ENCODE measurements at regions not wholly inside any gene's neighbourhood (a gene's known extent, or its start where the extent isn't known, plus 50 kb on each side); places are given as distances from the start of the nearest gene placed in this dataset.
"Not testable (repeated sequence)": the region's sequence is repeated elsewhere in the genome, so short reads cannot be mapped to it uniquely, and the experiment has no call there.

DNA sequence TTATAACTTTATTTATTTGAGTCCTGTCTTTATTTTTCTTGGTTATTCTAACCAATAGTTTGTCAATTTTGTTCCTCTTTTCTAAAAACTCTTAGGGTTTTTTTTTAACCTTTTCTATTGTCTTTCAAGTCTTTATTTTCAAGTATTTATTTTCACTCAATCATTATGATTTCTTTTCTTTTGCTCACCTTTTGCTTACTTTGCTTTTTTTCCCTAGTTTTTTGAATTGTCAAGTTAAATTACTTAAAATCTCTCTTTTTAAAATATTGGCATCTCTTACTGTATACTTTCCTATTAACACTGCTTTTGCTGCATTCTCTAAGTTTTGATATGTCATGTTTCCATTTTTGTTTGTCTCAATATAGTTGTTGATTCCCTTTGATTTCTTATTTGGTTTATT lies 396.8 kb upstream of the CCDC179 start:
- no peak for DNase-seq (ENCODE audit: low spot score)

DNA sequence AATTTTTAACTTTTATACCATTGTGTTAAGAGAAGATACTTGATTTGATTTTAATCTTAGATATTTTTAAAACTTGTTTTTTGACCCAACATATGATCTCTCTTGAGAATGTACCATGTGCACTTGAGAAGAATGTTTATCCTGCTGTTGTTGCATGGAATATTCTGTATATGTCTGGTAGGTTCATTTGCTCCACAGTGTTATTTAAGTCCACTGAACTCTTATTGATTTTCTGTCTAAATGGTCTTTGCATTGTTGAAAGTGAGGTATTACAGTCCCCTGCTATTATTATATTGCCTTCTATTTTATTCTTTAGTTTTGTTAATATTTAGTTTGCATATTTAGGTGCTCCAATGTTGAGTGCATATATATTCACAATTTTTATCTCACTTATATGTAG lies 397.3 kb upstream of the CCDC179 start:
- no peak for DNase-seq (ENCODE audit: low spot score)

DNA sequence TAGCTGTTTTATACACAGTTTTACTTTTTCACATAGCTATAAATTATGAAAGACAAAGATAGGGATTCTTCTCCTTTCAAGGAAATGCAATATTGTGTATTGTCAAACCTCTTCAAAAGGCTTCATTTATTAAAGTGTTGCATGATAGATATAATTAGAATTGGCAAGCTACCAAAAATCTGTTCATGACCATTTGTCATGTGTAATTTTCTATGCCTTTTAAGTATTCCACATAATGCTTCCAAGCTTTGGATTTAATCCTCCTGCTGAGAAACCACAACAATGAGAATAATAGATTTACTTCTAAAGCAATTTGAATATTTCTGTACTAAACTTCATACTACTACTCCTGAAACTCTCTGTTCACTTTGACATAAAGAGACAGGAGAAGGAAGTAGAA lies 403.2 kb upstream of the CCDC179 start:
- DNase-seq (ENCODE audit: low spot score) = no peak

DNA sequence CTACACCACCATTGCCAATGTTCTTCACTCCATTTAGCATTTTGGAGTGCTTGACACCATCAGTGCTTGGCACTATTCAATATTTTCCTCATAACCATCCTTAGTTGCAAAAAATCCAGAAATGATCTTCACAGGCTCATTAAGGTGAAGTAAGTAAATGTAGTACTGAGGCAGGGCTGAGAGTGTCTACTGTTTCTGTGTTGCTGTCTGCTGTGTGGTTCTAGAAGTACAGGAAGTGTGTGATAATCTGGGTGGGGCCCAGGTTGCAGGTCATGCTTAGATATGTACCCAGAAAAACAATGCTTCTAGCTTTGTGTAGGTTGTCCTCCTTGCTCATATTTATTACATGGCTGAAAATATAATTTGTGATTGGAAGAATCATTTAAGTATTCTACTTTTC lies 411.8 kb upstream of the CCDC179 start:
- no peak for DNase-seq (ENCODE audit: low spot score)

DNA sequence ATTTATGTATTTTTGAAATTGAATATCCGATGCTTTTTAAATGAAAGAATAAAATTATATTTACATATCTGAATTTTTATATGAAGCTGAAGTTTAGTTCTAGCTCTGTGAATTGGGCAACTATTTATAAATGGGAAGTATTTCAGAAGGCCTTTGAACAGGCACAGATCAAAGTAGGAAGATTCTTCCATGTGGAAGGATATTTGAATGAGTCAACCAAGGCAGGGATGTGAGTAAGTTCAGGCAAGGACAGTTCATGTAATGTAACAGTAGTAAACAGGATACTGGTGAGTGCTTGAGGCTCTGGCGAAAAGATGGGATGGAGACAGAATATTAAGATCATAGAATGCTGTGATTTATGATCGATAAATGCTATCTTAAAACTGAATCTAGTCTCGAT lies 417.8 kb upstream of the CCDC179 start:
- no peak for DNase-seq (ENCODE audit: low spot score)

DNA sequence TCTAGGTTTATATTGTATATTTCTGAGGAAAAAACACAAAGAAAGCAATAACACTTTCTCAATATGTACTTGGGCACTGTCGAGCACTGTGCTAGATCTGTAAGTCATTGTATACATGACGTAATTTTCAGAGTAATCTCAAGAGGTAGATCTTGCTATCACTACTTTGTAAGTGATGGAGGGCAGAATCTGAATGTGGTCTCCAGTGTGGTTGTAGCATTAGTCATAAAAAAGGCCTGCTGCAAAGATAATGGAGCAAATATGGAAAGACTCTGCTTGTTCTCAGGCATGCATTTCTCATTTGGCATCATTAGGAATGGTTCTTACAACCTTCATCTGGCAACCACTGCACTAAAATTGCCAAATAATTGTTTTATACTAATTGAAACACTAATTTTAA lies 419.8 kb upstream of the CCDC179 start:
- no peak for DNase-seq (ENCODE audit: low spot score)

DNA sequence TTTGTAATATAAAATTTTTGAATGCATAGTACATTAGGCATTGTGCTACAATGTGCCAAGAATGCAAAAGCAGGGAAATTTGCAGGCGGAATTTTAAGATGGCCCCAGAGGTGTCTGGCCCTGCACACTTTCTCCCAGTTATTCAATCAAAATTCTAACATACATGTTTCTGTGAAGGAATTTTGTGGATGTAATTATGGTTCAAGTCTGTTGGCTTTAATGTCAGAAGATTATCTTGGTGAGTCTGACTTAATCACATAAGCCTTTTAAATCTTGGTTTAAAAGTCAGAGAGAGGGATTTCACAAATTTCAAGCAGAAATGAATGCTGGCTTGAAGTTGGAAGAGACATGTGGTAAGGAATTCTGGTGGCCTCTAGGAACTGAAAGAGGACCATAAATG lies 423.4 kb upstream of the CCDC179 start:
- DNase-seq (ENCODE audit: low spot score) = no peak

DNA sequence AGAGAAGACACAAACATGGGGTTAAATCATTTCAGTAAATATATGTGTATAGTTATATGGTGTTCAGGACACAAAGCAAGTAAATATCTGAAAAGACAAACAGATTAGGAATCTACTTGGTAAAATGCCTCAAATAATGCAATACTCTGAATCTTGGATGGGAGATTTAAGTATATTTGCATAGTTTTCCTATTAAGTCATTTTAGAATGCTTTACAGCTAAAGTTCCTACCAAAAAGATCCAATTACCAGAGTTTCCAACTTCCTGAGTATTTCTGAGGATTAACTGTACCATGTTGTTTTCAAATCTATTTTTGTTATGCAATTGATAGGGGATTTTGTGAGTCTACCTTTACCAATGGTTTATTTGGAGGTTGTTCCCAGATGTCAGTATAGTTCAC lies 424.4 kb upstream of the CCDC179 start:
- DNase-seq (ENCODE audit: low spot score) = no peak

DNA sequence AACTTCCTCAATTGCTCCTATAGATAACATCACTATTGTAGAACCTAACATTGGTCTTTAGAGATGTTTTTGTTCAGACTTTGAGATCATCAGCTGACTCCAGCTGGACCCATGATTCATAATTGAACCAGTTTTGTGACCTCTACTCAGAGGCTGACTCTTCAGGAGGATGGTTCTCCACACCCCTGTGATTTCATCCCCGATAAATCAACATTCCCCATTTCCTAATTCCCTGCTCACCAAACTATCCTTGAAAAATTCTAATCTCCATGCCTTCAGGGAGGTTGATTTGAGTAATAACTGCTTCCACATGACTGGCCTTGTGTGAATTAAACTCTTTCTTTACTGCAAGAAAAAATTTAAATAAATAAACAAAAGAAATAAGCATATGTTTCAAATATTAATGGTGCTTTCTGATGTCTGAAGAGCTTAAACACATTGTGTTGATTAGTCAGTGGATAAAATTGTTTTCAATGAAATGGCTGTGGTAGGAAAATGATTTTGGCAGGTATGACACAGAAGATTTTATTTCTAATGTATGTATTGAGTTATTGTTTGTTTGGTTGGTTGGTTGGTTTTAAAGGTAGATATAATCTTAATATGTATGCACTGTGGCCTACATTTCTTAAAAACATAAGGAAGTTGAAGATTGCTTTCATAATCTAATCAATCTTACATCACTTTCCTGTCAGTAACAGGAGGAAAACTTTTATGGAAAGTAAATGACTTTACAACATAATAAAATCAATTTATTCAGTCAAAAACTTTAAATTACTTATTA lies 427.9 kb upstream of the CCDC179 start:
- no peak for DNase-seq (ENCODE audit: low spot score)

DNA sequence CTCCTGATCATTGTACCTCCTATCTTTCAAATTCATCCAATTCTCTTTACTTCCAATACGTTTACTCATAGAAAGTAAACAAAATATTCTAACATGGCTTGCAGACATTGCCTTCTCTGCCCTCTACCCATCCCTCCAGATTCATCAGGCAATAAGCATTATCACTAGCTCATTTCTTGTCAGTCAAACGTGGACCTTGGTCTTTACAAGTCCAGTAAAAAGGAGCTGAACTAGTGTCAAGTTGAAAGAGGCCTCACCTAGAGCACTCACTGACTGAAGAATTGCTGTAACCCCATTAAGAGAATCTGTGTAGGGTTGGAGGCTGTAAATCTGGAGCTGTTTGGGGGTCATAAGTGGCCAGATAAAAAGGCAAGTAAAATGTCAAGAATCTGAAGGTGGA lies 435.0 kb upstream of the CCDC179 start:
- no peak for DNase-seq (ENCODE audit: low spot score)

DNA sequence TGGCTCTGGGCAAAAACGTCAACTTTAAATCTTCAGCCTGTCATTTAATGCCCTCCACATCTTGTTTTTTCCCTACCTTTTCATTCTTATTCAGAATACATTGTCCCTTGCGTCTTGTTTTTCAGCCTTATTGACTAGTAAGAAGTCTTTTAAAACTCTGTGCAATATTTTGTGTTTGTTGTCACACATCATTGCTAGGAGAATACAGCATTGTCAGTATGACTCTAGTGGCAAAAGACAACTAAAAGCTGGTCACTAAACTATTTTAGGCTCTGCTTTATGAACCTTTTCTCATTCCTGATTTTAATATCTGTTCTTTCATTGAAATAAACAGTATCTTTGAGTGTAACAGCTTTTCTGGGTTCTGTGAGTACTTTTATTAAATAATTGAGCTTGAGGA lies 447.8 kb upstream of the CCDC179 start:
- no peak for DNase-seq (ENCODE audit: low spot score)

DNA sequence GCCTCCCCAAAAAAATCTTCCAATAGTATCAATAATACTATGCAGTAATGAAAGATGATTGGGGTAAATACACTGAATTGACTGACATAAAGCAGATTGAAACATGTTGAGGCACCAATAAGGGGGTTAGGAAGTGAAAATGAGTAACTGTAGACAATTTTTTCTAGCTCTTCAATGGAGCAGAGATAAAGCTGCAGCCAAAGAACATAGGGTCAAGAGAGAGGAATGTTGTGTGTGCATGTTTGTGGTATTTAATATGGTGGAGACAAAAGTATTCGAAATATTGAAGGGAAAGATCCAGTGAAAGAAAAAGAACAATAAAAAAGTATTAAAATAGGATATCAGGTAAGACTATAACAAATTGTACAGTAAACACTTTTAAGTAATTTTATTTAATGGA lies 450.0 kb upstream of the CCDC179 start:
- no peak for DNase-seq (ENCODE audit: low spot score)

DNA sequence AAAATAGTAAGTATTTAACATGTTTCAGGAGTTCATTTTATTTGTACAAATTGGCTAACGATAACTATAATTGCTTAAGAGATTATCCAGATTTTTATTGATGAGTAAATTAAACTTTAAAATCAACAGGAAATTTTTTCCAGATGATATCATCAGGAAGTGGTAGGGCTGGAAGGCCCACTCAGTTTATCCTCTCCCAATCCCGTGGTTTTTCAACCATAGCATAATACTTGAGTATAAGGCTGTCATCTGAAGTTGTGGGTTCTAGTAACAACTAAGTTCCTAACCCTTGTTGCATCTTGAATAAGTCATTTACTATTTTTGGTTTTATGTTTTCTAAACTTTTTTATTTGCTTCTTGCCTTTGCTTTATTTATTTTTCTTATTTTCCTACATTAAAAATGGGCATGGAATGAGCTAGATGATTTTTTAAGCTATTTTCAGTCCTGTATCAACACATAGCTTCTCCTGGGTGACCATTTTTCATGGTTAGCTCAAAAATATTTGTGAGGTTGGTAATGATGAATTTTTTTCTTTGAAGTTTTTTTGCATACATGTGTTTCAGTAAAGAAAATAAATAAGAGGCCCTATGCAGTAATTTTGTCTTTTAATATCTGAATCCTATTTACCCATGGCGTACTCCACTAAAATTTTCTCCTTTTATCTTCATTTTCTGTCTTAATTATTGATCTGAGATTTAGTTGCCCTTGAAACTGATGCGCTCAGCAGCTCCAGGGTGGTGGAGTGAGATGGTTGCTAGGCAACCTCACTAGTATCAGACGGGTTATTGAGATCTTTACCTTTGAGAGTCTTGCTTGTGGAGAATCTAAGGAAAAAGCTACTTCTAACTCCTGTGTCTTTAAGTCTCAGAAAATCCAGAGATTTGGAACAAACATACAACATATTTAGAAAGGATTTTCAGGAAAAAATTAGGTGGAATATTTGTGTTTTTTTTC lies 452.0 kb upstream of the CCDC179 start:
- DNase-seq (ENCODE audit: low spot score) = no peak

DNA sequence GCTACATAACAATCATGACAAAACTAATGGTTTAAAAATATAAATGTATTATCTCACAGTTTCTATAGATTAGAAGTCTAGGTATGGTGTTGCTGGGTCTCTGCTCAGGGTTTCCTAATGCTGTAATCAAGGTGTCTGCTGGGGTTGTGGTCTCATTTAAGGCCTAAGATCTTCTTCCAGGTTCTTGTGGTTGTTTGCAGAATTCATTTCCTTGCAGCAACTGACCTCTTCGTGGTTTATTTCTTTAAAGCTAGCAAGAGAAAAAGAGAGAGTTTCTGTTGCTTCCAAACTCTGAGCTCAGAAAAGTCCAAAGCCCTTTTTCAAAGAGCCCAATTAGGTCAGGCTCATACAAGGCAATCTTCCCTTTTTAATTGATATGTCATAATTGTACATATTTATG lies 452.7 kb upstream of the CCDC179 start:
- no peak for DNase-seq (ENCODE audit: low spot score)

DNA sequence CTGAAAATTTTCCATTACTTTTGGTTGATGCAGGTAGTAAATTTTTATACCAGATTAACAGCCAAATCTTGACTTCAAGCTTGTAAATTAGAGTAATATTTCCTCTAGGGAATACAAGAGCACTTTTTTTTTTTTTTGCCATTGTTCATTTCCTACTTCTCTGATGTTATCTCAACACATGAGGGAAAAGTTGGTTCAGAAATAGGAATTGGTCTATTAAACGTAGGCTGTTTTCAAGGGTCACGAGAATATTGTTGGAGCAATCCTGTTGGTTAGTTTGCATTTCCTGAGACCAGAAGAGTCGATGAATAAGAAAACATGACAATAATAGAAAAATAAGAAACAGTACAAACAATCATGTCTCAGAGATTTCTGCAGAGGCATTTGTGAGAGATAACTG lies 453.9 kb upstream of the CCDC179 start:
- no peak for DNase-seq (ENCODE audit: low spot score)

DNA sequence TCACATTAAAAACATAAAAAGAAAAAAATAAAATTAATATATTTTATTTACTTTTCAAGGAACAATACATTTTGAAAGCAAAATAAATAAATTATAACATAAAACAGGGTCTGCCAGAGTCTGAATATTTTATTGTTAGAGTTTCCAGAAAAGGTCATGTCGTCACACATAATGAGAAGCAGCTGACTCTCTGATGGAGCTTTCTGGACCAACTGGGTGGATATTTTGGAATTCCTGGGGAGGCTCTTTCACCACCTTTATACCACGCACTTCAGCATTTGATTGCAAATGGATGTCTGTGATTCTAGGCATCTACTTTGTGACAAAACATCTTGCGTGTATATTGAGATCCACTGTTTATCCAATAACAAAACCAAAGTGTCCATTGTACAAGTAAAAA lies 455.0 kb upstream of the CCDC179 start:
- no peak for DNase-seq (ENCODE audit: low spot score)

DNA sequence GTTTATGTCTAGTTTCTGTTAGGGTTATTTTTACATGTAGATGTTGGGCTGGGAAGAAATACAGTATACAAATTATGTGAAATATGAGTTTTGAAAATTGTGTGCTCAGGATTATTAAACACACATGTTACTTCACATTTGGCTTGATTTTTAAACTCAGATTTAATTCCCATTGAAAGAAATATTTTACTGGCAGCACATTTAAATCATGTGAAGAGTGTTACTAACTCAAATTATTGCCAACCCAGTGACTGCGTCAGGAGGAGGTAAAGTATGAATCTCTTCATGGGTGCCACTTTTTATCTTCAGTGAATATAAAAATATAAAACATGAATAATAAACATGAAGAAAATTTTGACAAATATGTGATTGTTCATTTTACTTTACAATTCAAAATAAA lies 457.5 kb upstream of the CCDC179 start:
- DNase-seq (ENCODE audit: low spot score) = no peak

DNA sequence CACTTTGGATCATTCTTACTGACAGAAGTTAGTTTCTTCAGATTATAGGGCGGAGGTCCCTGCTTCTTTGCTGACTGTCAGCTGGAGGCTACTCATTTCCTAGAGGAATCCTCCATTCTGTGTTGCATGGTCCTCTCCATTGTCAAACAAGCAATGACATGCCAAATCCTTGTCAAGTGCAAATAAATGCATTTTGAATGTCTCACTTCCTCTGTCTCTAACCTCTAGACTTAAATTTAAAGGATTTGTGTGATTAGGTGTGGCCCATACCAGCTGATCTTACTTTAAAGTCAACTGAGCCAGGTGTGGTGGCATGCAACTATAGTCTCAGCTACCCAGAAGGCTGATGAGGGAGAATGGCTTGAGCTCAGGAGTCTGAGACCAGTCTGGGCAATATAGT lies 458.4 kb upstream of the CCDC179 start:
- DNase-seq (ENCODE audit: low spot score) = no peak

DNA sequence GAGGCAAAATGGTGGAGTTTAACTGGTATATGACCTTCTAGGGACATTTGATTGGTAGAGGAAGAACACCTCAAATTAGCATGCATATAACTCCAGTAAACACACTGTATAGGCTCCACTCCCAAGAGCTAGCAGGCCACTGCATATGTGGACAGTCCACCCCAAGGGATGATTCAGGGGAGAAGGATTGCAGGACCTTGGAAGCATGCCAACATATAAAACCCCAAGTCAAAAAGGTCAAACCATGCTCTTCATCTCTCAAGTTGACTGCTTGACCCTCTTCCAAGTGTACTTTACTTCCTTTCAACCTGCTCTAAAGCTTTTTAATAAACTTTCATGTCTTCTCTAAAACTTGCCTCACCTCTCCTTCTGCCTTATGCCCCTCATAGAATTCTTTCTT lies 459.9 kb upstream of the CCDC179 start:
- DNase-seq (ENCODE audit: low spot score) = no peak

DNA sequence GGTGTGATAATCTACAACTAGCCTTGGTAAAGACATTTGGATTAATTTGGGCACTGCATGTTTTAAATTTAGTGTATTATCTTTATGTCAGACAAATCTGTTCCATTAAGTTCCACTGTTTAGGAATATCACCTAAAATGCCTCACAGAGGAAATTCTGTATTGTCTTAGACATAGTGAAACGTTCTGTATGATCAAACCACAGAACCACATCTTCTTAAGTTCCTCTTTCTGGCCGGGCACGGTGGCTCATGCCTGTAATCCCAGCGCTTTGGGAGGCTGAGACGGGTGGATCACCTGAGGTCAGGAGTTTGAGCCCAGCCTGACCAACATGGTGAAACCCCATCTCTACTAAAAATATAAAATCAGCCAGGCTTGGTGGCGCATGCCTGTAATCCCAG lies 475.3 kb upstream of the CCDC179 start:
- DNase-seq (ENCODE audit: low spot score) = not testable (repeated sequence)

DNA sequence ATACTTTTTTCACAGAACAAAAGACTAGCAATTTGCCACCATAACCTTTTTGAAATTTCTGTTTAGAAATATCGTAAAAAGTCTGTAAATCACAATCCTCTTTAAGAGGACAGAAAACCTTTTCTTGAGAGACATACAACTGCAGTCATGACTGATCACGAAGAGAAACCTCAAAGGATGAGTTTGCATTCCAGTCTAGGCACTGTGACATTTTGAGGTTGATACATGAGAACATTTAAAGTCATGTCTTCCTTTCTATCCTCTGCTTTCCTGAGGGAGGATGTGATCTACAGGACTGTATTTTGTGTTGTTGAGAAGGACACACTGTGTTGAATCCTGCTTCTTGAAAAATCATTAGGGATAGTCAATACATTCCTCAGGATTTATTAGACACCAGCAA lies 476.7 kb upstream of the CCDC179 start:
- no peak for DNase-seq (ENCODE audit: low spot score)

DNA sequence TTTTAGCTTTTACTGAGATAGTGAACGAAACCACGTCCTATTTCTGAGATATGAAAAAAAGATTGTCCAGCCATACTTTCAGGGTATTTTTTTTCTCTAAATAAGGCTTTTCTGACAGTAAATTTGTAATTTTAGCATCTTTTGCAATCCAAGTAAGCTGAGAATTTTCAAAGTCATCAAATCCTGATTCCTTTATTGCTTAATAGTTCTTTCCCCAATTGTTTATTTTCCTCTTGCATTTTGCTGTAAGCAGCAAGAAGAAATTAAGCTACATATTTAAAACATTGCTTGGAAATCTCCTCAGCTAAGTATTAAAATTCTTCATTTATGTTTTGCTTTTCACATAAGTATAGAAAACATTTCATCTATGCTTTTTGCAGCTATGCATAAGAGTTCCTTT lies 493.3 kb upstream of the CCDC179 start:
- no peak for DNase-seq (ENCODE audit: low spot score)

DNA sequence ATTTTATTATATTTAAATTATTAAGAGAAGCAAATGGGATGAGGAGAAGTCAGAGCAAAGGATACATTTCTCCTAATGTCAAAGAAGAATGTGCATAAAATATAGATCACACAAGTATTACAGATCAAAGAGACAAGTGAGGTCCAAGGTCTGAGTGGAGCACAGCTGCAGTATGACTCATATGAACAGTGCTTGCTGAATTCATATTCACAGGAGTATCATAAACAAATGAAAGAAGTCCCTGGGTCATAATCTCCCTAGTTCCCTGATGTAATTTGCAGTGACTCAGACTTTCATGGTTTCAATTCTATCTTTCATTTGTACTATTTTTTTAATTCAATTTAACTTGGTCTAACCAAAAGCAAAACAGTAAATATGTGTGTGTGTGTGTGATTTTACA lies 499.0 kb upstream of the CCDC179 start:
- no peak for DNase-seq (ENCODE audit: low spot score)

DNA sequence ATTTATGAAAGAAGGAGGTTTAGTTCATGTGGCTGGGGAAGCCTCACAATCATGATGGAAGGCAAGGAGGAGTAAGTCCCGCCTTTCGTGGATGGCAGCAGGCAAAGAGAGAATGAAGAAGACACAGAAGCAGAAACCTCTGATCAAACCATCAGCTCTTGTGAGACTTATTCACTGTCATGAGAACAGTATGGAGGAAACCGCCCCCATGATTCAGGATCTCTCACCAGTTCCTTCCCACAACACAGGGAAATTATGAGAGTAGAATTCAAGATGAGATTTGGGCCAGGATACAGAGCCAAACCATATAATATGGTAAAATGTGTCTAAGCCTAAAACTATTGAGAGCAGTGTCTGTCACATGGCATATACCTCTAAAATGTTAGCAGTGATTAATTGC lies 503.8 kb upstream of the CCDC179 start:
- DNase-seq (ENCODE audit: low spot score) = no peak

All from activated CD4-positive, alpha-beta T cell treated with anti-CD3 and anti-CD28 coated beads, Interleukin-2, Interleukin-4, amounts not matched to agents 100 ng/mL and 50 ng/mL, durations not matched to agents 16 hours and 8 hours (primary cell).